GM13977 (cell line): ENCODE measurements at regions not wholly inside any gene's neighbourhood (a gene's known extent, or its start where the extent isn't known, plus 50 kb on each side); places are given as distances from the start of the nearest gene placed in this dataset.
"Not testable (repeated sequence)": the region's sequence is repeated elsewhere in the genome, so short reads cannot be mapped to it uniquely, and the experiment has no call there.

ENCODE experiments used
- DNase-seq: peaks from one replicate; pipeline ENCODE4 v3.0.0; 2012; ENCODE audit warnings: low spot score
- CTCF ChIP-seq: IDR thresholded peaks from 2 replicates; pipeline ENCODE4 v1.5.1; 2012; ENCODE audit warnings: mild to moderate bottlenecking, control low read depth; ENCODE audit not compliant: insufficient read depth; ENCODE audit errors: extremely low read depth, missing control alignments
- in situ Hi-C: fragments of 300-500 bp; cut with MboI; formaldehyde crosslinking; loops from one replicate; pipeline ENCODE4 v1.12.0; 2022; ENCODE audit warnings: low sequenced_read_pairs, low pct_unique_long_range_greater_than_20kb, mixed read lengths, inconsistent platforms; ENCODE audit not compliant: unreplicated experiment

GRCh38 chr10:120042705-120043104 is 150.2 kb downstream of the SEC23IP start:
- DNase-seq: no peak
- TF ChIP-seq CTCF: no peak
- in situ Hi-C loops: no loop called here

GRCh38 chr10:120047373-120047772 is 154.8 kb downstream of the SEC23IP start:
- in situ Hi-C loops: not testable (repeated sequence)

GRCh38 chr10:120047926-120048325 is 155.4 kb downstream of the SEC23IP start:
- DNase-seq: no peak
- TF ChIP-seq CTCF: no peak
- in situ Hi-C loops: no loop called here

More at GRCh38 chr10:120047373-120047772, 154.8 kb downstream of the SEC23IP start:
- DNase-seq: not testable (repeated sequence)

- no peak for TF ChIP-seq CTCF
- in situ Hi-C loops: no loop called here
- no peak for DNase-seq
Measured at GRCh38 chr10:120048391-120048790, 155.9 kb downstream of the SEC23IP start.

GRCh38 chr10:120051671-120052070 is 159.1 kb downstream of the SEC23IP start:
- no peak for DNase-seq
- no peak for TF ChIP-seq CTCF
- in situ Hi-C loops: no loop called here

GRCh38 chr10:120052964-120053702 is 160.6 kb downstream of the SEC23IP start:
- DNase-seq: no peak
- in situ Hi-C loops: no loop called here
- TF ChIP-seq CTCF: no peak

- in situ Hi-C loops, DNase-seq: not testable (repeated sequence)
Measured at GRCh38 chr10:120059790-120060189, 167.3 kb downstream of the SEC23IP start.

- in situ Hi-C loops: no loop called here
- no peak for DNase-seq
- no peak for TF ChIP-seq CTCF
Measured at GRCh38 chr10:120067427-120067826, 174.9 kb downstream of the SEC23IP start.
